ENCODE measurements at regions not wholly inside any gene's neighbourhood (a gene's known extent, or its start where the extent isn't known, plus 50 kb on each side); places are given as distances from the start of the nearest gene placed in this dataset.
"Not testable (repeated sequence)": the region's sequence is repeated elsewhere in the genome, so short reads cannot be mapped to it uniquely, and the experiment has no call there.

- no peaks in the 10 kb centered on the region for H3K36me3 ChIP-seq (ENCODE audit: control insufficient read depth, insufficient read depth, low read length)
Observed at GRCh38 chr1:30216602-30217001, 506.8 kb downstream of the MATN1 start.

GRCh38 chr1:30213936-30214335 is 509.4 kb downstream of the MATN1 start:
- 86 to 90% methylated on average over 4 of the region's 7 CpGs for WGBS, 2 experiments (ENCODE audit: insufficient coverage in 2 of 2)
- Histone ChIP-seq H3K27ac (ENCODE audit: low read depth, low read length, severe bottlenecking) (no peak overlapping the region), H3K9me3 (ENCODE audit: control insufficient read depth, low read length) (no peaks in the 10 kb centered on the region), H3K36me3 (ENCODE audit: control insufficient read depth, insufficient read depth, low read length) (no peaks in the 10 kb centered on the region), H3K4me1 (ENCODE audit: control insufficient read depth, insufficient read depth, low read length, poor library complexity, severe bottlenecking) (no peaks in the 10 kb centered on the region), H3K4me3 (ENCODE audit: extremely low read depth, insufficient read depth, low read length, poor library complexity, severe bottlenecking) (no peak overlapping the region)

More at GRCh38 chr1:30216602-30217001, 506.8 kb downstream of the MATN1 start:
- H3K4me1 ChIP-seq (ENCODE audit: control insufficient read depth, insufficient read depth, low read length, poor library complexity, severe bottlenecking) = no peaks in the 10 kb centered on the region
- no peak overlapping the region for H3K27ac ChIP-seq (ENCODE audit: low read depth, low read length, severe bottlenecking)
- 90 to 98% methylated on average over 7 of the region's 7 CpGs for WGBS, 2 experiments (ENCODE audit: insufficient coverage in 2 of 2)
- no peaks in the 10 kb centered on the region for H3K9me3 ChIP-seq (ENCODE audit: control insufficient read depth, low read length)
- H3K4me3 ChIP-seq (ENCODE audit: extremely low read depth, insufficient read depth, low read length, poor library complexity, severe bottlenecking) = no peak overlapping the region

GRCh38 chr1:30207962-30208361 is 515.4 kb downstream of the MATN1 start:
- H3K36me3 ChIP-seq (ENCODE audit: control insufficient read depth, insufficient read depth, low read length); H3K4me1 ChIP-seq (ENCODE audit: control insufficient read depth, insufficient read depth, low read length, poor library complexity, severe bottlenecking); H3K4me3 ChIP-seq (ENCODE audit: extremely low read depth, insufficient read depth, low read length, poor library complexity, severe bottlenecking); H3K27ac ChIP-seq (ENCODE audit: low read depth, low read length, severe bottlenecking); H3K9me3 ChIP-seq (ENCODE audit: control insufficient read depth, low read length): not testable (repeated sequence)
- WGBS, 2 experiments (ENCODE audit: insufficient coverage in 2 of 2) = 83% methylated on average over 1 of the region's 1 CpG; no CpG with 5 or more reads in 1 of the 2 experiments

- 96 to 98% methylated on average over 5 of the region's 5 CpGs for WGBS, 2 experiments (ENCODE audit: insufficient coverage in 2 of 2)
- H3K36me3 ChIP-seq (ENCODE audit: control insufficient read depth, insufficient read depth, low read length); H3K4me1 ChIP-seq (ENCODE audit: control insufficient read depth, insufficient read depth, low read length, poor library complexity, severe bottlenecking); H3K9me3 ChIP-seq (ENCODE audit: control insufficient read depth, low read length); H3K4me3 ChIP-seq (ENCODE audit: extremely low read depth, insufficient read depth, low read length, poor library complexity, severe bottlenecking); H3K27ac ChIP-seq (ENCODE audit: low read depth, low read length, severe bottlenecking): not testable (repeated sequence)
Observed at GRCh38 chr1:30206631-30207030, 516.8 kb downstream of the MATN1 start.

GRCh38 chr1:30204916-30205315 is 518.5 kb downstream of the MATN1 start:
- 79 to 81% methylated on average over 3 to 4 of the region's 5 CpGs for WGBS, 2 experiments (ENCODE audit: insufficient coverage in 2 of 2)
- H3K27ac ChIP-seq (ENCODE audit: low read depth, low read length, severe bottlenecking); H3K9me3 ChIP-seq (ENCODE audit: control insufficient read depth, low read length); H3K36me3 ChIP-seq (ENCODE audit: control insufficient read depth, insufficient read depth, low read length); H3K4me1 ChIP-seq (ENCODE audit: control insufficient read depth, insufficient read depth, low read length, poor library complexity, severe bottlenecking); H3K4me3 ChIP-seq (ENCODE audit: extremely low read depth, insufficient read depth, low read length, poor library complexity, severe bottlenecking): not testable (repeated sequence)

- Histone ChIP-seq H3K27ac (ENCODE audit: low read depth, low read length, severe bottlenecking) (no peak overlapping the region), H3K4me3 (ENCODE audit: extremely low read depth, insufficient read depth, low read length, poor library complexity, severe bottlenecking) (no peak overlapping the region), H3K9me3 (ENCODE audit: control insufficient read depth, low read length) (peaks cover 3% of the 10 kb centered on the region), H3K4me1 (ENCODE audit: control insufficient read depth, insufficient read depth, low read length, poor library complexity, severe bottlenecking) (no peaks in the 10 kb centered on the region), H3K36me3 (ENCODE audit: control insufficient read depth, insufficient read depth, low read length) (no peaks in the 10 kb centered on the region)
- WGBS, 2 experiments (ENCODE audit: insufficient coverage in 2 of 2) = no CpG with 5 or more reads among the region's 1 CpG
Observed at GRCh38 chr1:30201015-30201414, 522.4 kb downstream of the MATN1 start.

GRCh38 chr1:30200161-30200560 is 523.2 kb downstream of the MATN1 start:
- peaks cover 3% of the 10 kb centered on the region for H3K9me3 ChIP-seq (ENCODE audit: control insufficient read depth, low read length)
- H3K4me3 ChIP-seq (ENCODE audit: extremely low read depth, insufficient read depth, low read length, poor library complexity, severe bottlenecking) = no peak overlapping the region
- 33 to 50% methylated on average over 1 of the region's 1 CpG for WGBS, 2 experiments (ENCODE audit: insufficient coverage in 2 of 2)
- H3K27ac ChIP-seq (ENCODE audit: low read depth, low read length, severe bottlenecking) = no peak overlapping the region
- no peaks in the 10 kb centered on the region for H3K36me3 ChIP-seq (ENCODE audit: control insufficient read depth, insufficient read depth, low read length)
- H3K4me1 ChIP-seq (ENCODE audit: control insufficient read depth, insufficient read depth, low read length, poor library complexity, severe bottlenecking) = no peaks in the 10 kb centered on the region

GRCh38 chr1:30199563-30199962 is 523.8 kb downstream of the MATN1 start:
- Histone ChIP-seq H3K4me1 (ENCODE audit: control insufficient read depth, insufficient read depth, low read length, poor library complexity, severe bottlenecking) (no peaks in the 10 kb centered on the region), H3K27ac (ENCODE audit: low read depth, low read length, severe bottlenecking) (no peak overlapping the region), H3K4me3 (ENCODE audit: extremely low read depth, insufficient read depth, low read length, poor library complexity, severe bottlenecking) (no peak overlapping the region), H3K9me3 (ENCODE audit: control insufficient read depth, low read length) (peaks cover 3% of the 10 kb centered on the region), H3K36me3 (ENCODE audit: control insufficient read depth, insufficient read depth, low read length) (no peaks in the 10 kb centered on the region)
- WGBS, 2 experiments (ENCODE audit: insufficient coverage in 2 of 2) = 82 to 93% methylated on average over 4 to 8 of the region's 8 CpGs

- H3K27ac ChIP-seq (ENCODE audit: low read depth, low read length, severe bottlenecking) = no peak overlapping the region
- 71 to 90% methylated on average over 3 of the region's 6 CpGs for WGBS, 2 experiments (ENCODE audit: insufficient coverage in 2 of 2)
- H3K4me1 ChIP-seq (ENCODE audit: control insufficient read depth, insufficient read depth, low read length, poor library complexity, severe bottlenecking) = no peaks in the 10 kb centered on the region
- H3K4me3 ChIP-seq (ENCODE audit: extremely low read depth, insufficient read depth, low read length, poor library complexity, severe bottlenecking) = no peak overlapping the region
- peaks cover 3% of the 10 kb centered on the region for H3K9me3 ChIP-seq (ENCODE audit: control insufficient read depth, low read length)
- H3K36me3 ChIP-seq (ENCODE audit: control insufficient read depth, insufficient read depth, low read length) = no peaks in the 10 kb centered on the region
Observed at GRCh38 chr1:30198795-30199403, 524.5 kb downstream of the MATN1 start.

- Histone ChIP-seq H3K36me3 (ENCODE audit: control insufficient read depth, insufficient read depth, low read length) (no peaks in the 10 kb centered on the region), H3K4me3 (ENCODE audit: extremely low read depth, insufficient read depth, low read length, poor library complexity, severe bottlenecking) (no peak overlapping the region), H3K9me3 (ENCODE audit: control insufficient read depth, low read length) (peaks cover 3% of the 10 kb centered on the region), H3K4me1 (ENCODE audit: control insufficient read depth, insufficient read depth, low read length, poor library complexity, severe bottlenecking) (no peaks in the 10 kb centered on the region), H3K27ac (ENCODE audit: low read depth, low read length, severe bottlenecking) (no peak overlapping the region)
- 83 to 100% methylated on average over 1 of the region's 2 CpGs for WGBS, 2 experiments (ENCODE audit: insufficient coverage in 2 of 2)
Observed at GRCh38 chr1:30198451-30198760, 525.0 kb downstream of the MATN1 start.

GRCh38 chr1:30197639-30198450 is 525.5 kb downstream of the MATN1 start:
- Histone ChIP-seq H3K27ac (ENCODE audit: low read depth, low read length, severe bottlenecking) (no peak overlapping the region), H3K9me3 (ENCODE audit: control insufficient read depth, low read length) (peaks cover 3% of the 10 kb centered on the region), H3K4me3 (ENCODE audit: extremely low read depth, insufficient read depth, low read length, poor library complexity, severe bottlenecking) (no peak overlapping the region), H3K4me1 (ENCODE audit: control insufficient read depth, insufficient read depth, low read length, poor library complexity, severe bottlenecking) (no peaks in the 10 kb centered on the region), H3K36me3 (ENCODE audit: control insufficient read depth, insufficient read depth, low read length) (no peaks in the 10 kb centered on the region)
- WGBS, 2 experiments (ENCODE audit: insufficient coverage in 2 of 2) = 90 to 92% methylated on average over 3 of the region's 4 CpGs

All from mesodermal cell (in vitro differentiated cells).